HG02943 (cell line): ENCODE measurements at regions not wholly inside any gene's neighbourhood (a gene's known extent, or its start where the extent isn't known, plus 50 kb on each side); places are given as distances from the start of the nearest gene placed in this dataset.
"Not testable (repeated sequence)": the region's sequence is repeated elsewhere in the genome, so short reads cannot be mapped to it uniquely, and the experiment has no call there.

Experiments used
- ATAC-seq: cut with Tn5 transposase; IDR thresholded peaks from one replicate; pipeline ENCODE4 v1.9.1; 2021; ENCODE audit warnings: mild to moderate bottlenecking, low read depth, moderate library complexity; ENCODE audit not compliant: unreplicated experiment

GRCh38 chr12:23222801-23223200 lies 597.8 kb downstream of the ETNK1 start:
- ATAC-seq: no peak

- no peak for ATAC-seq
Measured at GRCh38 chr12:23228101-23228500, 603.1 kb downstream of the ETNK1 start.

- no peak for ATAC-seq
Measured at GRCh38 chr12:23230899-23231298, 605.9 kb downstream of the ETNK1 start.

GRCh38 chr12:23236066-23236780 lies 611.3 kb downstream of the ETNK1 start:
- no peak for ATAC-seq

- no peak for ATAC-seq
Measured at GRCh38 chr12:23236811-23237210, 611.8 kb downstream of the ETNK1 start.

- ATAC-seq: no peak
Measured at GRCh38 chr12:23238190-23238589, 613.2 kb downstream of the ETNK1 start.

GRCh38 chr12:23238957-23239356 lies 614.0 kb downstream of the ETNK1 start:
- ATAC-seq: no peak

GRCh38 chr12:23245186-23245585 lies 620.2 kb downstream of the ETNK1 start:
- no peak for ATAC-seq

- no peak for ATAC-seq
Measured at GRCh38 chr12:23253191-23253590, 628.2 kb downstream of the ETNK1 start.

GRCh38 chr12:23253910-23254309 lies 628.9 kb downstream of the ETNK1 start:
- ATAC-seq: not testable (repeated sequence)

GRCh38 chr12:23259558-23259957 lies 634.6 kb downstream of the ETNK1 start:
- ATAC-seq: no peak

- ATAC-seq: no peak
Measured at GRCh38 chr12:23262670-23263069, 637.7 kb downstream of the ETNK1 start.

GRCh38 chr12:23277831-23278230 lies 652.9 kb downstream of the ETNK1 start:
- ATAC-seq: no peak

- no peak for ATAC-seq
Measured at GRCh38 chr12:23281295-23281694, 656.3 kb downstream of the ETNK1 start.

GRCh38 chr12:23282701-23283100 lies 657.7 kb downstream of the ETNK1 start:
- no peak for ATAC-seq

GRCh38 chr12:23285764-23286530 lies 661.0 kb downstream of the ETNK1 start:
- ATAC-seq: not testable (repeated sequence)

- no peak for ATAC-seq
Measured at GRCh38 chr12:23290627-23291330, 658.7 kb downstream of the SOX5 start.

- ATAC-seq: no peak
Measured at GRCh38 chr12:23303220-23303619, 646.2 kb downstream of the SOX5 start.

GRCh38 chr12:23303821-23304220 lies 645.6 kb downstream of the SOX5 start:
- no peak for ATAC-seq

- no peak for ATAC-seq
Measured at GRCh38 chr12:23333938-23334337, 615.5 kb downstream of the SOX5 start.

- no peak for ATAC-seq
Measured at GRCh38 chr12:23335593-23335992, 613.9 kb downstream of the SOX5 start.
